PC-3 (cell line): ENCODE measurements at regions not wholly inside any gene's neighbourhood (a gene's known extent, or its start where the extent isn't known, plus 50 kb on each side); places are given as distances from the start of the nearest gene placed in this dataset.

ENCODE experiments used
- ATAC-seq: fragments of 200-7000 bp; cut with Tn5 transposase; 2 replicates; pipeline ENCODE4 v1.9.1; 2020; ENCODE audit warnings: mild to moderate bottlenecking, moderate library complexity
- BruUV-seq: library from RNA; stranded (reverse); fragments of 400-500 nt; replicated peaks from 2 replicates; lab custom pipeline; 2021; lab: Mats Ljungman, UMichigan
- CTCF ChIA-PET: fragments of 300-600 bp; sonication (Branson Sonifier 250); formaldehyde crosslinking; loops from one replicate; lab custom pipeline; 2022; ENCODE audit warnings: antibody characterized with exemption; lab: Charles Lee
- POLR2A ChIA-PET: fragments of 300-600 bp; sonication (Branson Sonifier 250); formaldehyde crosslinking; loops from one replicate; lab custom pipeline; 2022; ENCODE audit warnings: antibody characterized with exemption; ENCODE audit not compliant: unreplicated experiment; lab: Charles Lee
- DNase-seq: peaks from one replicate; pipeline ENCODE4 v3.0.0-alpha.2; 2015
- H2AFZ ChIP-seq: fragments of 300-600 bp; sonication (generic); 2 replicates; pipeline ENCODE4 v1.6.0; 2016; ENCODE audit warnings: antibody characterized with exemption, low read length
- H3F3A ChIP-seq: fragments of 300-600 bp; sonication (generic); one replicate; pipeline ENCODE4 v1.6.0; 2017; ENCODE audit warnings: antibody characterized with exemption, low read length, control low read depth, mild to moderate bottlenecking; ENCODE audit not compliant: unreplicated experiment
- H3K27ac ChIP-seq: fragments of 300-600 bp; sonication (generic); 2 replicates; pipeline ENCODE4 v1.5.1; 2016; ENCODE audit warnings: mild to moderate bottlenecking, low read length
- H3K27me3 ChIP-seq: fragments of 300-600 bp; sonication (generic); 2 replicates; pipeline ENCODE4 v1.6.1; 2016; ENCODE audit warnings: low read length, mixed read lengths
- H3K36me3 ChIP-seq: fragments of 300-600 bp; sonication (generic); 2 replicates; pipeline ENCODE4 v1.6.1; 2016; ENCODE audit warnings: low read depth, mixed run types, low read length, mixed read lengths
- H3K4me1 ChIP-seq: fragments of 300-600 bp; sonication (generic); 2 replicates; pipeline ENCODE4 v1.5.1; 2016; ENCODE audit warnings: low read length; ENCODE audit not compliant: insufficient read depth
- H3K4me2 ChIP-seq: fragments of 300-600 bp; sonication (generic); 2 replicates; pipeline ENCODE4 v1.6.0; 2016; ENCODE audit warnings: low read length
- H3K4me3 ChIP-seq: fragments of 300-600 bp; sonication (generic); 2 replicates; pipeline ENCODE4 v1.5.1; 2016; ENCODE audit warnings: mild to moderate bottlenecking, low read length, mixed read lengths
- H3K79me2 ChIP-seq: fragments of 300-600 bp; sonication (generic); 2 replicates; pipeline ENCODE4 v1.6.1; 2017; ENCODE audit warnings: low read length, mixed read lengths
- H3K9ac ChIP-seq: fragments of 300-600 bp; sonication (generic); 2 replicates; pipeline ENCODE4 v1.6.0; 2016; ENCODE audit warnings: mild to moderate bottlenecking, low read length
- H3K9me2 ChIP-seq: fragments of 300-600 bp; sonication (generic); replicated peaks from 2 replicates; pipeline ENCODE4 v1.6.1; 2016; ENCODE audit warnings: mixed run types, low read length, mixed read lengths
- H3K9me3 ChIP-seq: fragments of 300-600 bp; sonication (generic); 2 replicates; pipeline ENCODE4 v1.6.1; 2016; ENCODE audit warnings: low read length, mixed read lengths
- H4K20me1 ChIP-seq: fragments of 300-600 bp; sonication (generic); 2 replicates; pipeline ENCODE4 v1.6.1; 2016; ENCODE audit warnings: low read length, mixed read lengths
- CTCF ChIP-seq: fragments of 300-600 bp; sonication (generic); conservative IDR thresholded peaks from 2 replicates; pipeline ENCODE4 v1.5.1; 2017; ENCODE audit warnings: antibody characterized with exemption, low read depth, mild to moderate bottlenecking, low read length
- EZH2 ChIP-seq: fragments of 300-600 bp; sonication (generic); IDR thresholded peaks from one replicate; pipeline ENCODE4 v1.6.1; 2017; ENCODE audit warnings: antibody characterized with exemption, mild to moderate bottlenecking, low read length; ENCODE audit not compliant: unreplicated experiment
- EZH2phosphoT487 ChIP-seq: fragments of 300-600 bp; sonication (generic); IDR thresholded peaks from 2 replicates; pipeline ENCODE4 v1.6.1; 2018; ENCODE audit warnings: mild to moderate bottlenecking, antibody characterized with exemption, low read length, borderline replicate concordance
- intact Hi-C: fragments of 100-400 bp; cut with micrococcal nuclease; formaldehyde crosslinking; loops from 2 replicates; pipeline ENCODE4 v1.9.0; 2023

GRCh38 chr16:79463841-79464240 lies 136.7 kb downstream of the MAF start:
- Histone ChIP-seq H3K36me3 (no peaks in the 10 kb centered on the region), H3K27me3 (no peaks in the 10 kb centered on the region), H4K20me1 (no peaks in the 10 kb centered on the region), H3K9ac (no peak overlapping the region), H3K9me2 (no peaks in the 10 kb centered on the region), H3K4me2 (no peak overlapping the region), H3K4me3 (no peak overlapping the region), H3F3A (no peaks in the 10 kb centered on the region), H2AFZ (no peak overlapping the region), H3K27ac (no peak overlapping the region), H3K4me1 (no peaks in the 10 kb centered on the region), H3K79me2 (no peaks in the 10 kb centered on the region), H3K9me3 (no peaks in the 10 kb centered on the region)
- DNase-seq (no peak), ATAC-seq (no peak)
- TF ChIP-seq CTCF (no peak), EZH2 (no peak)
- POLR2A ChIA-PET, result no interaction called here
- intact Hi-C loops, result no loop called here
- BruUV-seq, result no TSS peak
- CTCF ChIA-PET, result no interaction called here

DNA sequence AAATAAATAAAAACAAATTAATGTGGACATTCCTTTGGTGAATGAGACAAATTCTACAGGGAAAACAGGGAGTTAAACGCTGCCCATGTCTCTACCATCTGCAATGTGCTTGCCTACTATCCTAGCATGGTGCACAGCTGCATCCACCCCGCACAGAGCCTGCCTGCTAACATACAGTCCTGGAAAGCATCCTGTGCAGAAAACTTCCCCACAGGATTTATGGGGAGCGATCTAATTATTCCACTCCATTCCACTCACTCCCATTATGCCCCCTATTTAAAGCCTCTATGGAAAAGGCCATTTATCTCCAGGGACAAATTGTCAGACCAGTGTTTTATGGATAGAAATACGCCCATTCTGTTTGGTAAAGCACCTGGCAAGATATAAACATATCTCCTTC lies 144.5 kb downstream of the MAF start:
- Histone ChIP-seq H3K79me2 (no peaks in the 10 kb centered on the region), H3K4me3 (no peak overlapping the region), H3K9me2 (no peaks in the 10 kb centered on the region), H4K20me1 (no peaks in the 10 kb centered on the region), H3K36me3 (no peaks in the 10 kb centered on the region), H3K27me3 (no peaks in the 10 kb centered on the region), H3K9me3 (no peaks in the 10 kb centered on the region), H3K4me1 (no peaks in the 10 kb centered on the region), H3K27ac (no peak overlapping the region), H3F3A (no peaks in the 10 kb centered on the region), H2AFZ (no peak overlapping the region), H3K9ac (no peak overlapping the region), H3K4me2 (no peak overlapping the region)
- ChIA-PET POLR2A (no interaction called here), CTCF (no interaction called here)
- TF ChIP-seq EZH2, result no peak
- TF ChIP-seq CTCF, result no peak
- no peak for TF ChIP-seq EZH2phosphoT487
- no peak for DNase-seq
- intact Hi-C loops, result no loop called here
- ATAC-seq, result no peak
- BruUV-seq, result no TSS peak

DNA sequence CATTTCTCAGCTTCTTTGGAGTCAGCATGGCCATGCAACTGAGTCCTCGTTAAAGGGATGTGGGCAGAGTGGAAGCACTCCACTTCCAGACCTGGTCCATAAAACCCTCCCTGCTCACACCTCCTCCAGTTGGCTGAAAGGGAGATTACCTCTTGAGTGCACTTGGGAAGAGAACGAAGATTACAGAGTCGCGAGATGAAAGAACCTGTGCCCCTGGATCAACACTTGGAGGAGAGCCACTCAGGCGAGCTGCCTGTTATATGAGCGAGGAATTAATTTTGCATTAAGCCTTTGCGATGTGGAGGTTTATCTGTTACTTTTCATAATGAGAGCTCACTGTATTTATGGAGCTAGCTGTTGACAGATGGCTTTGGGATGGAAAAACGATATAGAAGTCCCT lies 147.9 kb downstream of the MAF start:
- H3K4me1 ChIP-seq, result no peaks in the 10 kb centered on the region
- no peaks in the 10 kb centered on the region for H3K9me3 ChIP-seq
- BruUV-seq, result no TSS peak
- 0 out of 2 replicates have a peak, but pooled peaks cover 11% of the 10 kb centered on the region for H3K27me3 ChIP-seq
- no peaks in the 10 kb centered on the region for H4K20me1 ChIP-seq
- no peaks in the 10 kb centered on the region for H3K9me2 ChIP-seq
- H3K9ac ChIP-seq, result no peak overlapping the region
- H3F3A ChIP-seq, result no peaks in the 10 kb centered on the region
- ChIA-PET CTCF (no interaction called here), POLR2A (no interaction called here)
- no peak overlapping the region for H3K4me3 ChIP-seq
- TF ChIP-seq CTCF (no peak), EZH2 (no peak), EZH2phosphoT487 (no peak)
- no peaks in the 10 kb centered on the region for H3K79me2 ChIP-seq
- ATAC-seq, result no peak
- no peak overlapping the region for H3K27ac ChIP-seq
- no peak overlapping the region for H2AFZ ChIP-seq
- no peaks in the 10 kb centered on the region for H3K36me3 ChIP-seq
- intact Hi-C loops, result no loop called here
- H3K4me2 ChIP-seq, result no peak overlapping the region
- DNase-seq, result no peak
